HG02763 (cell line): ENCODE measurements at regions not wholly inside any gene's neighbourhood (a gene's known extent, or its start where the extent isn't known, plus 50 kb on each side); places are given as distances from the start of the nearest gene placed in this dataset.

ENCODE experiments used
- ATAC-seq: cut with Tn5 transposase; IDR thresholded peaks from one replicate; pipeline ENCODE4 v1.9.1; 2021; ENCODE audit warnings: mild to moderate bottlenecking, moderate library complexity; ENCODE audit not compliant: unreplicated experiment

DNA sequence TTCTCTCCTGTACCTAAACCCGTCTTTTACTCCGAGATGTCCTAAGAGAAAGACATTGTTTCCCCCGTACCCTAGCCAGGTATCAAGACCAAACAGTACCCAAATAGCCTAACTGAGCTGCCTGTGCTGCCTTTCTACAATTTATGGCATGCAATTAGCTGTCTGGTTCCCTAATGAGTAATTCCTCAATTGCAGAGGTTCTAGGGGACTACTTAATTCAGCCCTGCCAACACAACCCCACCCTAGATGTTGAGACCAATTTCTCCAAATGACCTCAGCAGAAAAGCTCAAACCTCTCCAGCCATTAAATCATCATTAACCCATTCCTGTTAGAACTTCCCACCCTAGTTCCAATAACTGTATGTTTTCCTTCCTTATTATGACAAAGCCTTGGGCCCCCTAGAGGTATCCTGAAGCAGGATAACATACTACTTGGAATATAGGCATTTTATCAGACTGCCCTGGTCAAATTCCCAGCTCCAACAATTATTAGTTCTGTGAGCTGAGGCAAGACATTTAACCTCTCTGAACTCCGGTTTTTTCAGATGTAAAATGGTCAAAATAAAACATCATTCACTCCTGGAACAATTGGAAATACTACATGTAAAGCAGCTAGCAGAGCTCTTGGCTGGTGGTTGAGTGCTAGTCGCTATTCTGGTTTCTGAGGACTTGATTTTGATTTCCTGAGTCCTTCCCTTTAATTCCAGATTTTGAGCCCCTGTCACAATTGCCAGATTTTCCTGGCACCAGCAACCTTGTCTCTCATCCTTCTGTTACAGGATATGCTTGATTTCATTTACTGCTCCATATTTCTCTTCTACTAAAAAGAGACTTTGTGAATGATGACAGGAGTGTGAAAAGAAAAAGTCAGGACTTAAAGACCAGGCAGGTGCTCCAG lies 244.6 kb upstream of the TENM3 start:
- no peak for ATAC-seq

DNA sequence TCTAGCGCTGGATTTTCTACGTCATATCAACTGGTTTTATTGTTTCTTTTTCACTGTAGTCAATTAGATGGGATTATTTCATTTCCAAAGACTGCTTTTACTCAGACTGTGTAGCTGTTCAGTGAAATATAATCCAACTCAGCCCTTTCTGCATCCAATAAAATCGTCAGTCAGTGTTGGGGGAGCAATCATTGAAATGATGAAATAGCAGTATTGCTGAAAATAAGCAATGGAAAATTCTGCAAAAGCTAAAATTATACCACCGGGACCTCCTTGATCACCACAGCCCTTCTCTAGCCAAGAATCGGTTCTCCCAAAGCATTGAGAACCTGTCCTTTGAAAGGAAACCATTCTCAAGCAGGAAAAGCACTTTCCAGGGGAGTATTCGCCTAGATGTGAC lies 243.1 kb upstream of the TENM3 start:
- ATAC-seq, result no peak

DNA sequence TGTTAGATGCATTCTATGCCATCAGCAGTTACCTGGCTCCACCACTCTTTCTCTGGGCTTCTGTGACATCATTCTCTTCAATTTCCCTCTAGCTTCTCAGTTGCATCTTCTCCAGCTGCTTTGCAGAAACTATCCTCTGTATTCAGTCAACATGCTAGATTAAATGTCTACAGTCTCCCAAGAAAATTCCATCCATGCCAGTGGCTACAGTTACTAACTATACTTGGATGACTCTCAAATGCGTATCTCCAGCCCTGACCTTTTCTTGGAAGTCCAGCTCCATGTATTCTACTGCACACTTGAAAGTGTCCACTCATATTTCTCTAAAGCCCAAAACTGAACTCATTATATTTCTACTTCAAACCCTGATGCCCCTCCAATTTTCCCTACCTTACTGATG lies 232.3 kb upstream of the TENM3 start:
- no peak for ATAC-seq

GRCh38 chr4:182014164-182014563 lies 229.0 kb upstream of the TENM3 start:
- ATAC-seq, result no peak

DNA sequence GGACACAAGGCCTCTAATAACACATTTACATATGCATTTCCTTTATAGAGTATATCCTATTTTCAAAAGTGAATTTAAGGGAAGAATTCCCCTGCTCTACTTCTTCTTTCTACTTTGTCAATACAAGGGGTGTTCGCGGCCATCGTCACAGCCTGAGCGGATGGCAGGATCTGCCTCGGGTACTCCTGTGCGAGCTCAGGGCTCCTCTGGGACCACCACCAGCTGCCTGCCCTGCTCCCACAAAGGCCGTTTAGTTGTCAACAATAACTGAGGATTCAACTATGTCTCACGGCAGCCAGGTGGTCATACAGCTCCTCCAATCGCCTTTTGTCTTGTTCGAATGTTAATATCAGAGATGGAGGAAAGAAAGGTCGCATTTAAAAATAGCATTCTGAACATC lies 228.2 kb upstream of the TENM3 start:
- ATAC-seq, result no peak

DNA sequence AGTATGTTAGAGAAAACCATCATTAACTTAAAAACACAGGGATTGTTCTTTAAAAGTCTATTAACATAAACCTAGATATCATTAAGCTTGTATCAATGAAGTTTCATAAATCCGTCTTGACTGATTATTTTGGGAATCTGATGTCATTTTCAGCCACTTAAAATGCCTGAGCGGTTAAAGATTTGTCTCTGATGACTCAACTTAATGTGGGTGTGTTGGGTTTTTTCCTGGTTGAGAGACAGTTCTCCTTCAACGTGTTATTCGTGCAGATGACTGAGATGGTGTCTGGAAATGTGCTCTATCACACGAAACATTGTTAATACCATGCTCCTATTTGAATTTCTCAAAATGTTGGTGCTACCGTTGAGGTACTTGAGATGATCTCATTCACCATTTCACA lies 227.3 kb upstream of the TENM3 start:
- ATAC-seq, result no peak

GRCh38 chr4:182017038-182017437 lies 226.2 kb upstream of the TENM3 start:
- no peak for ATAC-seq

DNA sequence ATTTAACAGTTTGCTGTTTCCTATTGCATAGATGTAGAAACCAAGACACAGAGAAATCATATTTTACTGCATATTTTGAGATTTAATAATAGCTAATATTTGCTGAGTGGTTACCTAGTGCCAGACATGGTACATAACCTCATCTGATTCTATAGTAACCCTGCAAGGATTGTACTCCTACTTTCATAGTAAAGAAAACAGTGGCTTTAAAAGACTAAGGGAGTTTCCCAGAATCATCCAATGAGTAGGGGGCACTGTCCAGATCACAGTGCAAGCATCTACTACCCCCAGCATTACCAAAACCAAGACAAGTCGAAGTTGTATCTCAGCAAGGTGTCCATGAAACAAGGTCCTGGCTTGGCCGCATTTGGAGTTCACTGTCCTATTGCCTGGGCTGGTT lies 224.5 kb upstream of the TENM3 start:
- no peak for ATAC-seq

- ATAC-seq, result peak; percentile 82
Measured at GRCh38 chr4:182019148-182019652, 224.0 kb upstream of the TENM3 start.

DNA sequence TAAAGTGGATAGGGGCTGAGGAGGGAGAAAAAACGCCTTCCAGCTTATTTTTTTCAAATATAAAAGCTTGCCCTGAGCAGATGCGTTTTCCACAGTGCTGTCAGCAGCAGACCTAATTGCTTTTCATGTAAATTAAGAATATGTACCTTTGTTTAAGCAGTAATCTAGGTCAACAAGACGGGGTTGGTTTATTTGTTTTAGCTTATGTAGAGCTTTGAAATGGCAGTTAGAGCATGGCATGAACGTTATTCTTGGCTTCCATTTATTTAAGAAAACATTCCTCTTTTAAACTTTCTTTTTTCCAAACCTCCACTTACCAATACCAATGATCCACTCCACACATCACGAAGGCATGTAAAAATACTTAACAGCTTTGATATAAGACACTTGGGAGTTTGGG lies 220.3 kb upstream of the TENM3 start:
- no peak for ATAC-seq

DNA sequence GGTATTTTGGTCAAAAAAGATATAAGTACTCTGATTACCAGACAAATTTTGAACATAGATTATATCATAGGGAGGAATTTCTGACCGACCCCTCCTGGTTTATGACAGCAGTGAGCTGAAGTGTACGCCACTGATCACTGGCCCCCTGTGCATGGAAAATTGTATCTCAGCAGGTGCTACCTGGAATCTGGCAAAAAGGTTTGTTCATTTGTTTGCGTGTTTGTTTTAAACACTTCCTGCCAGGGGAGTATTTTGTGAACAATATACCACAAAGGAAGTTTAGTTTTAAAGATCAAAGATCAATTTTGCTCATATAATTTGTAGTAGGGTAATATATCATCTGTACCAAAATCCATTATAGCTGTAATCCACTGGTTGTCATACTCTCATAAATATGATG lies 219.7 kb upstream of the TENM3 start:
- no peak for ATAC-seq

DNA sequence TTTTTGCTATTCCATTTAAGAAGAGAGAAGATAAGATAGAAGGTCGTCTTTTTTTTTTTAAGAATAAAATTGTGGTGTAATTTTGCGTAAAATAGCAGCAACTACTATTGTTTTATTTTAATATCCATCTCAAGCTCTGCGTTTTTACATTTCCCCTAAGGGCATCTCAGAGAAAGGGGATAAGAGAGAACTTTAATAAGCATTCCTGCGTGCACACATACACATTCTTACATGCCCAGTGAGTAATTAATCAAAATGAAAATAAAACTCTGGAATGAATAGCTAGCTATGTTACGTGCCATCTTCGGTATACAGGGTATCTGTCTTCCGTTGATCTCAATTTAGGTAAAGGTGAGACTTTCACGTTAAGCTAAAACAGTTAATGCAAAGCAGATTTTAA lies 200.3 kb upstream of the TENM3 start:
- no peak for ATAC-seq

DNA sequence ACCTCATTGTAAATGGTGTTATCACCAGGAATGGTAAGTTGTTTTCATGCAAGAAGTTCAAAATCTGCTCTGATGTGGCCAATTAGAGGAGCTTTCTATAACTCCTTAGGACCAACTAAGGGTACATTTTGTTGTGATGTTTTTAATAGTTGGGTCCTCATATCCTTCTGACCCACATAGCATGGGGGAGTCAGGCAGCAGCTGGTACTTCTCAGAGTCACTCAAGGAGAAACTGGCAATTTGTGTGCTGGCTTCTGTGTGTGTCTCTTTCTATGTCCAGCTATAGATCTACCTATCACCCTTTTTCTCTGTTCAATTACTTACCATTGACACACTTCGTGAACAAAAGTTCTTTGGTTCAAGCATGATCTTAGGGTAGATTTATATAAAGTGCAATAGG lies 194.3 kb upstream of the TENM3 start:
- no peak for ATAC-seq

DNA sequence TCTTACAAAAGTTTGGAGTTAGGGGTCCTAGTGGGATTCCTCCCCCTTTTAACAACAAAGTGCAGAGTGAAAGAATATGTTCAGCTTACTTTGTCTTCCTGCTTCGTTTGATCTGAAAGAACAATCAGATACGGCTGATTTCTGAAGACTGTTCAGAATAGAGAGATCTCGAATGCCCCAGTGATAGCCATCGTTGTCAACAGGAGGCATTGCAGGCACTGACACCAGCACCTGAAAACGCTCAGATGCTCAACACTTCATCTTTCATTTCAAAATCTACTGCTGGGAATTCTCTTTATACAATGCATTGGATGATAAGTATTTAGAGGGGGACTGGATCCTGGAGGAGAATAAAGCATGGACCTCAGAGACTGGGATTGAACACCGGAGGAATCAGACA lies 186.3 kb upstream of the TENM3 start:
- no peak for ATAC-seq

DNA sequence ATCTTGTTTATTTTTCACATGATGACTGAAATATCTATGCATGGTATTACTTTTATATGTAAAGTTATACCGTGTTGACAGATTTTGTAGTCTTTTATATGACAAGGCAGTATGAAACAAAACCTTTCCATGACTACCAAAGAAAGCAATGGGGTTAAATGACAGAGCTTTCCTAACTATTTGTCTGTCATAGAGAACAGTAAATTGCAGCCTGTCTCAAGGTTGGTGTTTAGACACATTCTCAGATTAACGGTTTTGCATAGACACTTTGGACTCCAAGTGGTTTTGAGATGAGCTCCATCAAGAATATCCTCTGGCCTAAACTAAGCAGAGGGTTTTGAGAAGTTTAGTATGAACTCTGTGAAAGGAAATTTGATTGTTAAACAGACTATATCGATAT lies 180.7 kb upstream of the TENM3 start:
- no peak for ATAC-seq

DNA sequence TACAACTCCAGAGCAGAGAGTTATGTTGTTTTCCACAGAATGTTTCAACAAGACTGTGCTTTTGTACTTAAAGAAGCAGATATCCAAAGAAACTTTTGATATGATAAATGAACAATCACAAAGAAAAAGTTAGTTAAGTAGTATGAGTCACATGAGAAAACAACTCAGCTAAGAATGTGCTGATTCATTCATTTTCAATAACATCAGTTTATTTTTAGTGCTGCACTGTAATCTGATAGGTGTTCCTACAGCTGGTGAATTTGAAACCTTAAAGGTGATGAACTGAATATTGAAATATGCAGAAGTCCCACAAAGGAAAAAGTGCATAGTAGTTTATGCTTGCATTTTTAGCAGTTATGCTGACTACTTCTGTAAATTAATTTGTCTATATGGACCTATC lies 180.3 kb upstream of the TENM3 start:
- no peak for ATAC-seq

GRCh38 chr4:182063651-182064050 lies 179.6 kb upstream of the TENM3 start:
- ATAC-seq, result no peak

- no peak for ATAC-seq
Measured at GRCh38 chr4:182065255-182065654, 177.9 kb upstream of the TENM3 start.

DNA sequence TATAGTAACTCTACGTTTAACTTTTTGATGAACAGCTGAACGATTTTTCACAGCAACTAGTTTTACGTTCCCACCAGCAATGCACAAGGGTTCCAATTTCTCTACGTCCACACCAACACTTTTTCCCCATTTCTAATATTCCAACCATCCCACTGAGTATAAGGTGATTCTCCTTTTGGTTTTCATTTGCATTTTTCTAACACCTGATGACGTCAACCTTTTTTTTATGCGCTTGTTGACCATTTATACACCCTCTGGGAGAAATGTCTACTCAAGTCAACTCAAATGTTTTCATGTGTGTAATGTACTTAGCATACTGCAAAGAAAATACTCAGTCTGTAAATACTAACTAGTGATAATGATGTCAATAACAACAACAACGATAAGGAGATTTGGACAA lies 177.2 kb upstream of the TENM3 start:
- no peak for ATAC-seq

DNA sequence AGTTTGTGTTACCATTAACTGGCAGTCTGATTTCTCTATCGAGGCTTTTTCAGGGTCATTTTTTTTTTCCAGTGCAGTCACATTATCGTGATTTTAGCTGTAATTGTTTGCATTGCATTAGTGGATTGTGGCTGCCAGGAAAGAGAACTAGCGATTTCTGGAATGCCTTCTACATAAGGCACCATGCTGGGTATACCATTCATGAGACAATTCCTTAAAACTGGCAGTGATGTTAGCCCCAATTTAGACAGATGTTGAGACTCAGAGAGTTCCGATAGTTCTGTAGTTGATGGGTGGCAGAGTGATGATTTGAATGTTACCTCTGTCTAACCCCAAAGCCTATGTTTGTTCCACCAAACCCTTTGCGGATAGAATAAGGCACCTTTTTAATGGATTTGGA lies 175.4 kb upstream of the TENM3 start:
- ATAC-seq, result no peak

GRCh38 chr4:182068920-182069319 lies 174.3 kb upstream of the TENM3 start:
- ATAC-seq, result no peak

GRCh38 chr4:182073278-182073677 lies 169.9 kb upstream of the TENM3 start:
- no peak for ATAC-seq

DNA sequence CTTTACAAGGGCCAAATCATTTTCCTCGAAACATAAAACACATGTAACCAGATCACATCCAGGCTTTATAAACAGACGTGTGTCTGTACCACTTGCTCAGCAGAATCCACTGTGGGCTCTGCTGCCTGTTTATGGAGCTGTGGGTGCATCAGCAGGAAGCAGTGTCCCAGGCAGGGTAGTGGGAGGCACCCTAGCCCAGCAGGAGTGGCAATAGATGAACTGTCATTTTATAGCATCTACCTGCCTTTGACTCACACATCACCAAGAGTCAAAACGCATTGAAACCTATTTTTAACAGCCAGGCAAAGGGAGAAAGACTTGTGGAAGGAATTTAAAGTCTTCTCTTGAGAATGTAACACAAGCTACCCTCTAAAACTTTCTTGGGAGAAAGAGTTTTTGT lies 169.1 kb upstream of the TENM3 start:
- no peak for ATAC-seq
